ENCODE measurements at regions not wholly inside any gene's neighbourhood (a gene's known extent, or its start where the extent isn't known, plus 50 kb on each side); places are given as distances from the start of the nearest gene placed in this dataset.

GRCh38 chr18:54765636-54766375, 62.5 kb upstream of the RAB27B start:
- H4K20me1 ChIP-seq (ENCODE audit: insufficient read depth, low read length): no peaks in the 10 kb centered on the region
- ATAC-seq (ENCODE audit: insufficient read depth, low read depth) (no peak), DNase-seq (no peak)
- no peak overlapping the region for H3K27ac ChIP-seq (ENCODE audit: low read length)
- H3K36me3 ChIP-seq (ENCODE audit: insufficient read depth, low read length): no peaks in the 10 kb centered on the region
- no peaks in the 10 kb centered on the region for H3K9me3 ChIP-seq (ENCODE audit: insufficient read depth, low read length, severe bottlenecking)
- TF ChIP-seq EZH2 (IDR thresholded peaks at IDR 0.05; ENCODE audit: borderline replicate concordance, low read depth, low read length, severe bottlenecking) (no peak), CTCF (IDR thresholded peaks at IDR 0.05; ENCODE audit: borderline replicate concordance, extremely low read depth, low read length, poor library complexity, severe bottlenecking) (no peak)
- no peak overlapping the region for H3K4me2 ChIP-seq (ENCODE audit: insufficient read depth, low read length)
- H3K4me3 ChIP-seq (ENCODE audit: low read depth in 1 of 2, low read length in 2 of 2): no peak overlapping the region
- no peak overlapping the region for H2AFZ ChIP-seq (ENCODE audit: low read depth, low read length)
- H3K4me1 ChIP-seq (ENCODE audit: insufficient read depth, low read length): no peaks in the 10 kb centered on the region
- H3K79me2 ChIP-seq (ENCODE audit: insufficient read depth, low read length): no peaks in the 10 kb centered on the region
- no peak overlapping the region for H3K9ac ChIP-seq (ENCODE audit: low read depth, low read length)
- H3K27me3 ChIP-seq (ENCODE audit: insufficient read depth, low read length, poor library complexity): no peaks in the 10 kb centered on the region

GRCh38 chr18:54766634-54767033, 61.6 kb upstream of the RAB27B start:
- H3K27me3 ChIP-seq (ENCODE audit: insufficient read depth, low read length, poor library complexity): no peaks in the 10 kb centered on the region
- no peak for TF ChIP-seq EZH2 (IDR thresholded peaks at IDR 0.05; ENCODE audit: borderline replicate concordance, low read depth, low read length, severe bottlenecking)
- H3K4me1 ChIP-seq (ENCODE audit: insufficient read depth, low read length): no peaks in the 10 kb centered on the region
- ATAC-seq (ENCODE audit: insufficient read depth, low read depth) (no peak), DNase-seq (no peak)
- no peak overlapping the region for H2AFZ ChIP-seq (ENCODE audit: low read depth, low read length)
- no peak overlapping the region for H3K9ac ChIP-seq (ENCODE audit: low read depth, low read length)
- no peaks in the 10 kb centered on the region for H3K9me3 ChIP-seq (ENCODE audit: insufficient read depth, low read length, severe bottlenecking)
- H3K79me2 ChIP-seq (ENCODE audit: insufficient read depth, low read length): no peaks in the 10 kb centered on the region
- no peaks in the 10 kb centered on the region for H3K36me3 ChIP-seq (ENCODE audit: insufficient read depth, low read length)
- H4K20me1 ChIP-seq (ENCODE audit: insufficient read depth, low read length): no peaks in the 10 kb centered on the region
- no peak overlapping the region for H3K4me2 ChIP-seq (ENCODE audit: insufficient read depth, low read length)
- no peak overlapping the region for H3K4me3 ChIP-seq (ENCODE audit: low read depth in 1 of 2, low read length in 2 of 2)
- no peak overlapping the region for H3K27ac ChIP-seq (ENCODE audit: low read length)

GRCh38 chr18:54767098-54767497, 61.2 kb upstream of the RAB27B start:
- ATAC-seq (ENCODE audit: insufficient read depth, low read depth) (no peak), DNase-seq (no peak)
- Histone ChIP-seq H3K27ac (ENCODE audit: low read length) (no peak overlapping the region), H3K79me2 (ENCODE audit: insufficient read depth, low read length) (no peaks in the 10 kb centered on the region), H3K9ac (ENCODE audit: low read depth, low read length) (no peak overlapping the region), H4K20me1 (ENCODE audit: insufficient read depth, low read length) (no peaks in the 10 kb centered on the region), H3K36me3 (ENCODE audit: insufficient read depth, low read length) (no peaks in the 10 kb centered on the region), H3K4me2 (ENCODE audit: insufficient read depth, low read length) (no peak overlapping the region), H3K4me1 (ENCODE audit: insufficient read depth, low read length) (no peaks in the 10 kb centered on the region), H3K9me3 (ENCODE audit: insufficient read depth, low read length, severe bottlenecking) (no peaks in the 10 kb centered on the region), H2AFZ (ENCODE audit: low read depth, low read length) (no peak overlapping the region), H3K4me3 (ENCODE audit: low read depth in 1 of 2, low read length in 2 of 2) (no peak overlapping the region), H3K27me3 (ENCODE audit: insufficient read depth, low read length, poor library complexity) (no peaks in the 10 kb centered on the region)
- TF ChIP-seq CTCF (IDR thresholded peaks at IDR 0.05; ENCODE audit: borderline replicate concordance, extremely low read depth, low read length, poor library complexity, severe bottlenecking) (no peak), EZH2 (IDR thresholded peaks at IDR 0.05; ENCODE audit: borderline replicate concordance, low read depth, low read length, severe bottlenecking) (no peak)

GRCh38 chr18:54769526-54770464, 58.5 kb upstream of the RAB27B start:
- no peaks in the 10 kb centered on the region for H3K9me3 ChIP-seq (ENCODE audit: insufficient read depth, low read length, severe bottlenecking)
- H3K27ac ChIP-seq (ENCODE audit: low read length): no peak overlapping the region
- no peaks in the 10 kb centered on the region for H4K20me1 ChIP-seq (ENCODE audit: insufficient read depth, low read length)
- no peaks in the 10 kb centered on the region for H3K4me1 ChIP-seq (ENCODE audit: insufficient read depth, low read length)
- no peak overlapping the region for H2AFZ ChIP-seq (ENCODE audit: low read depth, low read length)
- H3K27me3 ChIP-seq (ENCODE audit: insufficient read depth, low read length, poor library complexity): no peaks in the 10 kb centered on the region
- no peaks in the 10 kb centered on the region for H3K79me2 ChIP-seq (ENCODE audit: insufficient read depth, low read length)
- ATAC-seq (ENCODE audit: insufficient read depth, low read depth): no peak
- no peaks in the 10 kb centered on the region for H3K36me3 ChIP-seq (ENCODE audit: insufficient read depth, low read length)
- no peak for DNase-seq
- no peak overlapping the region for H3K9ac ChIP-seq (ENCODE audit: low read depth, low read length)
- TF ChIP-seq EZH2 (IDR thresholded peaks at IDR 0.05; ENCODE audit: borderline replicate concordance, low read depth, low read length, severe bottlenecking): no peak
- TF ChIP-seq CTCF (IDR thresholded peaks at IDR 0.05; ENCODE audit: borderline replicate concordance, extremely low read depth, low read length, poor library complexity, severe bottlenecking): no peak
- H3K4me3 ChIP-seq (ENCODE audit: low read depth in 1 of 2, low read length in 2 of 2): no peak overlapping the region
- H3K4me2 ChIP-seq (ENCODE audit: insufficient read depth, low read length): no peak overlapping the region

Measured in DND-41 (cell line).